Stimulated activated naive B cell treated with anti-CD40 and anti-IgM and Interleukin-4, amounts not matched to agents 10 μg/mL and 1 μg/mL and 100 μg/mL, for 72 hours (primary cell): ENCODE measurements at regions not wholly inside any gene's neighbourhood (a gene's known extent, or its start where the extent isn't known, plus 50 kb on each side); places are given as distances from the start of the nearest gene placed in this dataset.
"Not testable (repeated sequence)": the region's sequence is repeated elsewhere in the genome, so short reads cannot be mapped to it uniquely, and the experiment has no call there.

Source experiments
- ATAC-seq, 2 donors: fragments of 150-1000 bp; cut with Tn5 transposase; replicated peaks; 2 replicates each; pipeline ENCODE4 v1.10.0; 2021; ENCODE audit warnings: moderate library complexity in 1 of 2
- DNase-seq: peaks from one replicate; pipeline ENCODE4 v3.0.0; 2021
- H3K27ac Mint-ChIP-seq: one replicate; pipeline ENCODE4 v1.8.0; 2022; ENCODE audit warnings: mild to moderate bottlenecking, mixed read lengths
- H3K27me3 Mint-ChIP-seq, 2 donors: one replicate each; pipeline ENCODE4 v1.8.0; 2022; ENCODE audit warnings: mixed read lengths in 2 of 2
- H3K36me3 Mint-ChIP-seq, 2 donors: one replicate each; pipeline ENCODE4 v1.8.0; 2022; ENCODE audit warnings: mixed read lengths in 2 of 2, mild to moderate bottlenecking in 1 of 2
- H3K4me1 Mint-ChIP-seq, 2 donors: one replicate each; pipeline ENCODE4 v1.8.0; 2022; ENCODE audit warnings: mixed read lengths in 2 of 2, mild to moderate bottlenecking in 1 of 2
- H3K4me3 Mint-ChIP-seq, 2 donors: one replicate each; pipeline ENCODE4 v1.8.0; 2022; ENCODE audit warnings: mild to moderate bottlenecking in 2 of 2, mixed read lengths in 2 of 2, moderate library complexity in 1 of 2
- H3K9me3 Mint-ChIP-seq, 2 donors: one replicate each; pipeline ENCODE4 v1.8.0; 2022; ENCODE audit warnings: mixed read lengths in 2 of 2, mild to moderate bottlenecking in 1 of 2

DNA sequence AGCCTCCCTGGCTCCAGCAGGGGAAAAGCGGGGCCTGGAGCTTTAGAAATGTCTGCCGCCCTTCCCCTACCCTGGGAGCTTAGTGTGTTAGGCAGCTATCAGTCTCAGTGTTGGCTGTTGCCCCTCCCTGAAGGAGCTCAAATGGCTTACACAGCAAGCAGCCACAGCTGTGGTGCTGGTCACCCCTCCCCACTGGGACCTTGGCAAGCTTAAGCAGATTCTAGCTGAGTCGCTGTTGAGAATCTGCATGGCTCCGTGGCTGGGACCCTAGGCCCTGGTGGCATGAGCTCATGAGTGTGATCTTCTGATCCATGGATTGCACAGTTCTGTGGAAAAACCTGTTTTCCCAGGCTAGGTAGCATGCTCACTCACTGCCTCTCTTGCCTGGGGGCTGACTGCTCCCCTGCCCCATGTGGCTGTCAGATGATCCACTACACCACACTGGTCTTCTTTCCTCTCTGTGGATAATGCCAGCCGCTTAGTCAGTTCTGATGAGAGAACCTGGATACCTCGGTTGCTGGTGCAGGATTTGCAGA, 714.0 kb downstream of the MAFB start:
- Mint-ChIP-seq H3K27ac (no peak overlapping the region), H3K9me3 (peaks cover 7 to 11% of the 10 kb centered on the region in 2 donors), H3K4me1 (no peaks in the 10 kb centered on the region), H3K36me3 (no peaks in the 10 kb centered on the region), H3K27me3 (peaks cover 0 to 6% of the 10 kb centered on the region in 2 donors), H3K4me3 (no peak overlapping the region)
- ATAC-seq (no peak), DNase-seq (no peak)

DNA sequence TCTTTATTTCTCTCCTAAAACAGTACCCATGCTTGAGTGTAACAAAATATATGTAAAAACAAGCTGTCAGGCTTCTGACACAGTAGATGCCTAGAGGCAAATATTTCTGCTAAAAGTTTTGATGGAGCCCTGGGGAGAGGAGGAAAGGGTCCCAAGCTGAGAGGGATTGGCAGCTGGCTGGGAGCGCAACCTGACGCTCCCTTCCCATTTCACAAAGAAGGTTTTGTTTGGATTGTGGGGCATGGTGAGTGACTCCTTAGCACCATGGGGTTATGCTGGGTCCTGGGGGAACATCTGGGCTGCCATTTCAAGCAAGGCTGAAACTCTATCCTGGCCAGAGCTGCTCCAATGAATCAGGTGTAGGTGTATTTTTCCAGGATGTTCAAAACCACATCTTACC, 720.5 kb downstream of the MAFB start:
- Mint-ChIP-seq H3K27me3 (no peaks in the 10 kb centered on the region), H3K27ac (no peak overlapping the region), H3K4me1 (no peaks in the 10 kb centered on the region), H3K4me3 (no peak overlapping the region), H3K9me3 (peaks cover 7 to 8% of the 10 kb centered on the region in 2 donors), H3K36me3 (no peaks in the 10 kb centered on the region)
- DNase-seq (no peak), ATAC-seq (no peak)

DNA sequence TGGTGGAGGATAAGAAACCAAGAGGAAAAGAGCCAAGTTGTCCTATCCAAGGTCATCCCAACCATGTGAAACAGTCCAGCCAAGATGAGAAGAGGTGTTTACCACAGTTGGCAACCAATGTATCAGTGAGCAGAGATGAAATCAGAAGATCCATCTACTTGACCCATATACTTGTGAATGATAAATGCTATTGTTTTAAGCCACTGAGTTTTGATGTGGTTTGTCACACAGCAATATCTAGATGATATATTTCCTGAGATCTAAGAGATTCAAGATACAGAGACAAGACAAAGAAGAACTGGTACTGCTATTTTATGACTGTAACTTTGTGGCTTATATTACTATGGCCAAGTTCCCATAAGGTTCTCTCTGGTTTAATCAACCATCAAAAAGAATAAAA, 721.2 kb downstream of the MAFB start:
- Mint-ChIP-seq H3K4me1 (no peaks in the 10 kb centered on the region), H3K36me3 (no peaks in the 10 kb centered on the region), H3K4me3 (no peak overlapping the region), H3K9me3 (peaks cover 7 to 8% of the 10 kb centered on the region in 2 donors), H3K27ac (no peak overlapping the region), H3K27me3 (no peaks in the 10 kb centered on the region)
- ATAC-seq (no peak), DNase-seq (no peak)

DNA sequence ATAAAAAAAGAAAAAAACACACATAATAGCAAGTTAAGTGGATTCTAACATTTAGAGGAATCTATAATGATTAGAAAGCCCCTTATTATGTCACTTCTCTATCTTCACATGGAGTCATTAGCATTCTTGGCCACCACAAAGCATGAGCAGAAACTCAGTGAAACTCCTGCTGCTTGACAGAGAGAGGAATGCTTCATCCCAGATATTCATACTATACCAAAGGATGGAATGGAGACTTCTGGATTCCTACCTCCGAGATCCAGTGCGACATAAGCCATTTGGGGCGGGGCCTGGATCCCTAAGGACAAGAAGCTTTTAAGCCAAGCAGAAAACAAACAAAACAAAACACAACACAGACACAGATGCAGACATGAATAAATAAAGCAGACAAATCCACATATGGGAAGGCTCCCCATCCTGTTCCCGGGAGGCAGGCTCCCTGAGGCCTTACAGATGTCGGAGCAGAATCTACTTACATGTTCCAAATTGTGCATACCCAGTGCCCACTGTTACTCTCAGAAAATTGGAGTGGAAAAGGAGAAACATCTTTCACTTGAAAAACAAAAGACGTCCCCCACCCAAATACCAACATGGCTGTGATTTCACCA, 727.3 kb downstream of the MAFB start:
- DNase-seq = no peak
- Mint-ChIP-seq H3K27me3 (peaks cover 0 to 5% of the 10 kb centered on the region in 2 donors), H3K36me3 (no peaks in the 10 kb centered on the region), H3K9me3 (no peaks in the 10 kb centered on the region), H3K27ac (no peak overlapping the region), H3K4me3 (no peak overlapping the region), H3K4me1 (no peaks in the 10 kb centered on the region)
- ATAC-seq = no peak

DNA sequence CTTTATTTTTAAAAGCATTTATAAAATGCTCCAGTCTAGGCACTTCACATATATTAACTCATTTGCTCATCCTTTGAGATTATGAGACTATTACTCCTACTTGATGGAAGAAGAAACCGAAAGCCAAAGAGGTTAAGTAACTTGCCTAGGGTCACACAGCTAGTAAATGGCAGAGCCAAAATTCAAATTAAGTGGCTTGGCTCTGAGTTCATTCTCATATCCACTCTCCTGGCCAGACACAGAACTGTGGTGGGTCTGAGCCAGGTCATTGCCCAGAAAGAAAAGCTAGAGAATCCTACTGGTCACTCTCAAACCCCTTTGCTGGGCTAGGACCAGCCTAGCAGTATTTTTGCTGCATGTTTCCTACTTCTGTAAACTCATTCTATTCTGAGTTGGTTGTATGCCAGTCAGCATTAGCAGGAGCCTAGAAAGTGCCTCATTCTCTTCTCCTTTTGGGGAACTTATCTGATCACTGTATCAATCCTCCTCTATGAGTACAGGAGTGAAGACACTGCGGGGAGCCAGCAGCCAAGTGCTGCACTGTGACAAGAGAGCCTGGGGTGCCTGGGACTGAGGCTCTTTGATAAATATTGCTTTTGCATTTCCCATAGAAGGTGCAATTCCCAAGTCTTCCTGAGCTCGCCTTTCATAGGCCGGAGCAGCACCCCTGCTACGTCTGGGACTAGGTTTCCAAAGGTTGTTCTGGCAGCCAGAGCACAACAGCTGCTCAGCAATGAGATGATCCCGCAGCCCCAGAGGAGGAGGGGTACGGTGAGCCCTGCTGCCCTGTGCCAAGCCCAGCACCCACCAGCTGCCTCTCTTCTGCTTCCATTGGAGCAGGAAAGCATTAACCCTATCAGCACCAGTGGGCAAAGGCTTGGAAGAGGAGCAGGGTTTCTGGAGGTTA, 728.3 kb downstream of the MAFB start:
- peaks cover 0 to 5% of the 10 kb centered on the region in 2 donors for H3K27me3 Mint-ChIP-seq
- H3K9me3 Mint-ChIP-seq = no peaks in the 10 kb centered on the region
- no peak overlapping the region for H3K27ac Mint-ChIP-seq
- no peaks in the 10 kb centered on the region for H3K36me3 Mint-ChIP-seq
- ATAC-seq = peak in 1 of 2 donors; percentile 14
- no peaks in the 10 kb centered on the region for H3K4me1 Mint-ChIP-seq
- no peak for DNase-seq
- no peak overlapping the region for H3K4me3 Mint-ChIP-seq

DNA sequence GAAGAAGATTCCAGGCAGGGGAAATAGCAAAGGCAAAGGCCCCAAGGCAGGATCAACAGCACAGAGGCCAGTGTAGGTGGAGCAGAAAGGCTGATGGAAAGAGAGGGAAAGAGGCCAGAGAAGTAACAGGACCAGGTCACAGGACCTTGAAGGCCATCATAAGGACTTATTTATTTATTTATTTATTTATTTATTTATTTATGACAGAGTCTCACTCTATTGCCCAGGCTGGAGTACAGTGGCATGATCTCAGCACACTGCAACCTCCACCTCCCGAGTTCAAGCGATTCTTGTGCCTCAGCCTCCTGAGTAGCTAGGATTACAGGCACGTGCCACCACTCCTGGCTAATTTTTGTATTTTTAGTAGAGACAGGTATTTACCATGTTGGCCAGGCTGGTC, 731.1 kb downstream of the MAFB start:
- H3K4me3 Mint-ChIP-seq, H3K4me1 Mint-ChIP-seq, ATAC-seq, H3K27ac Mint-ChIP-seq, H3K27me3 Mint-ChIP-seq, DNase-seq, H3K36me3 Mint-ChIP-seq, H3K9me3 Mint-ChIP-seq: not testable (repeated sequence)

DNA sequence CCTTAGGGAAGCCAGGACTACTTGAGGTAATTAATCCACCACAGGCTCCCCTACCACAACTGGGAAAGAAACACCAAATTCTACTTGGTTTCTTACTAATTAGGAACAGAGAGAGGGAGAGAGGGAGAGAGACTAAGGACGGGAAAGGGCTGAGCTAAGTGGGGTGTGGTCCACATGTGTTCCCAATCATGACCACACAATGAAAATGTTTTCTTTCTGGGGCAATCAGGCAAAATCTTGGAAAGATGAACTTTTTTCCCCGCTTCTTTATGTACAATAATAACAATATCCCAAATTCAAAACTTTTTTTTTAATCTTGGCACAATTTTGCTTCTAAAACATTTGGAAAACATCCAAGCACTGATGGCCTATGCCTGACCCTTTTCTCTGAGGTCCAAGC, 734.4 kb downstream of the MAFB start:
- Mint-ChIP-seq H3K27me3 (peaks cover 0 to 5% of the 10 kb centered on the region in 2 donors), H3K4me3 (no peak overlapping the region)
- ATAC-seq = no peak

DNA sequence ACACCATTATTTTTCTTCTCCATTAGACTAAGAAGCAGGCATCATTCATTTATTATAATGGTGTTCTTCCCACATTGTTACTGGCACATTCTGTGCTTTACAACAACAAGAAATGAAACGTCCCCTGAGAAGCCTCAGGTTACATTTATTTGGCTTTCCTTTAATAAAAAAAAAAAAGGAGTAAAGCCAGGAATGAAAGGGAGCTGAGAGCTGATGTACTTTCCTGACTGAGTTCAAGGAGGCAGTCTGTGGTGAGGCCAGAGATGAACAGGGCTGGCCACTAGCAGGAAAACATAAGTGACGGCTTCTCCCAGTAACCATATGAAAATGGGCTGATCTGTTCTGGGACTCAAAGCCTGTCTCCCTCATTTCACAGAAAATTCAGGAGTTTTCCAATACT, 742.1 kb downstream of the MAFB start:
- Mint-ChIP-seq H3K4me3 (no peak overlapping the region), H3K4me1 (no peaks in the 10 kb centered on the region), H3K9me3 (peaks cover 0 to 2% of the 10 kb centered on the region in 2 donors), H3K27ac (no peak overlapping the region), H3K27me3 (no peaks in the 10 kb centered on the region), H3K36me3 (no peaks in the 10 kb centered on the region)
- DNase-seq = no peak
- no peak for ATAC-seq

More for the DNA sequence above, 734.4 kb downstream of the MAFB start:
- no peak for DNase-seq
- Mint-ChIP-seq H3K9me3 (no peaks in the 10 kb centered on the region), H3K4me1 (no peaks in the 10 kb centered on the region), H3K27ac (no peak overlapping the region), H3K36me3 (no peaks in the 10 kb centered on the region)

DNA sequence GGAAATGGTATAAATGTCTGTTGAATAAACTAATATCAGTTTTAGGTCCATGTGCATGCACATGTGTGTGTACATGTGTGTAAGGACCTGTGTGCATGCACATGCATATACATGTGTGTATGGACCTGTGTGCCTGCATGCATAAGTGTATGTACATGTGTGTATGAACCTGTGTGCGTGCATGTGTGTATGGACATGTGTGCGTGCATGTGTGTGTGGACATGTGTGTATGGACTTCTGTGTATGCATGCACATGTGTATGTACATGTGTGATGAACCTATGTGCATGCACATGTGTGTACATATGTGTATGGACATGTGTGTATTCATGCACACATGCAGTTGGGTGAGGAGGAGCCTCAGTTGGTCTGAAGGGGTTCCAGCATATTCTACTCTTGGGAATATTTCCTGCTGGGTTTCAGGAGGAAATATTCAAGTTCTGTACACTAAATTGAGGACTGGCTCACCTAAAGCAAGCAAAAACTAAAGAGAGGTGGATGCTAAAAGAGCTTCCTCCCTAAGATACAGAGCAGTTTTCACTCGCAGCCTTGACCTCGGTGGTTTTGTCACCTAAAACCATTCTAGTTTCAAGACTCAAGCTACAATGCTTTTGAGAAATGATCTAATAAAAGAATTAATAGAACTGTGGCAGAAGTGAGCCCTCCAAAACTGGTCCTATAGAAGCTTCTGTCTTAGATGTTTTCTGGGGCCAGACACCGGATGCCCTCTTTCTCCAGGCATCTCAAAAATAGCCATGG, 742.8 kb downstream of the MAFB start:
- no peaks in the 10 kb centered on the region for H3K36me3 Mint-ChIP-seq
- no peaks in the 10 kb centered on the region for H3K27me3 Mint-ChIP-seq
- H3K4me1 Mint-ChIP-seq = no peaks in the 10 kb centered on the region
- ATAC-seq = no peak
- H3K9me3 Mint-ChIP-seq = peaks cover 0 to 2% of the 10 kb centered on the region in 2 donors
- no peak overlapping the region for H3K27ac Mint-ChIP-seq
- DNase-seq = no peak
- H3K4me3 Mint-ChIP-seq = no peak overlapping the region

DNA sequence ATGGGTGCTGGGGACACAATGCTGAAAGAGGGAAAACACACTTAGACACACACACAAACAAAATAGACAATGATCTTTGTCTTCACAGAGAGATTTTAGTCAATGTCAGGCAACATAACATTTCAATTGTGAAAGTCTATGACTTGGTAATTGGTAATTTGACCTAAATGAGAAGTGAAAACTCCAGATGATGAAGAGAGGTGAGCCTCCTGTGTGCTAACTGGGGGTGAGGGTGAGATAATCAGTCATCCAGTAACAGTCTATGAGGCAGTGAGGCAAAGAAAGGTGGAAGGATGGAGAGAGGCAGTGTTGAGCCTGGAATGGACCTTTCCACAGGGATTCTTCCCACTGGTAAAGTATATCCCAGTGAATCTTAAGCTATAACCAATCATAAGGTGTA, 744.2 kb downstream of the MAFB start:
- peaks cover 0 to 2% of the 10 kb centered on the region in 2 donors for H3K9me3 Mint-ChIP-seq
- H3K4me3 Mint-ChIP-seq = no peak overlapping the region
- no peak overlapping the region for H3K27ac Mint-ChIP-seq
- no peaks in the 10 kb centered on the region for H3K36me3 Mint-ChIP-seq
- H3K4me1 Mint-ChIP-seq = no peaks in the 10 kb centered on the region
- H3K27me3 Mint-ChIP-seq = no peaks in the 10 kb centered on the region
- DNase-seq (no peak), ATAC-seq (no peak)

DNA sequence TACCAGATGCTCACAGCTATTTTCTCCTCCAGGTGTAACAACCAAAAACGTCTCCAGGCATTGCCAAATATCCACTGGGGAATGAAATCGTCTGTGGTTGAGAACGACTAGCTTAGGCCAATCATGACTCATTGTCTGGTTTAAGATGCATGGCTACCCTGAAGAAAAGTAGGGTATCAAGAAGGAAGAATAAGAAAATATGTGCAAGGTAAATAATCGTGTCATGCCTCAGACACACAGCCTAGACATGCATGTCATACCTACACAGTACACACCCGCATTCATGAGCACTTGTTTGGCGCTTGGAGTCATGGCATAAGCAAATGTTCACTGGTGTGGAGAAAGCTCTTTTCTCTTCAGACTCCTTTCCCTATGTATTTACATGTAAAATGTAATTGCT, 745.7 kb downstream of the MAFB start:
- no peaks in the 10 kb centered on the region for H3K27me3 Mint-ChIP-seq
- H3K4me3 Mint-ChIP-seq = no peak overlapping the region
- ATAC-seq (no peak), DNase-seq (no peak)
- H3K27ac Mint-ChIP-seq = no peak overlapping the region
- H3K9me3 Mint-ChIP-seq = peaks cover 0 to 2% of the 10 kb centered on the region in 2 donors
- H3K4me1 Mint-ChIP-seq = no peaks in the 10 kb centered on the region
- H3K36me3 Mint-ChIP-seq = no peaks in the 10 kb centered on the region

DNA sequence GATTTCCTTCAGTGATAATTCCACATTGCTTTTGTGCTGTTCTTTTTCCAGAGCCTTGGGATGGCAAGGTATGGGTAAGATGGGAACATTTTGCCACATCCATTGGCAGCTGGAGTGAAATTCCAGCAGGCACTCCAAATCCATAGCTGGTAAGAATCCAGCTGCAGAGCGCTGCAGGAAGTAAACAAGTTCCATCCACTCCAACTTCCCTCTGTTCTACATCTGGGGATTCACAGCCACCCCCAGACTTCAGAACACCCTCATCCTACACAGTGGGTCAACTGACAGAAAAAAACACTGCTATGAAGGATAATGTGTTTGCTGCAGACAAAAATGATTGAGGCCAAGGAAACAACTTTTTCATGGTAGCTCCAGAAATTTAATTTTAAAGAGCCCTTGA, 747.8 kb downstream of the MAFB start:
- no peaks in the 10 kb centered on the region for H3K27me3 Mint-ChIP-seq
- H3K4me1 Mint-ChIP-seq = no peaks in the 10 kb centered on the region
- no peak overlapping the region for H3K4me3 Mint-ChIP-seq
- DNase-seq (no peak), ATAC-seq (no peak)
- peaks cover 0 to 2% of the 10 kb centered on the region in 2 donors for H3K9me3 Mint-ChIP-seq
- no peak overlapping the region for H3K27ac Mint-ChIP-seq
- no peaks in the 10 kb centered on the region for H3K36me3 Mint-ChIP-seq

DNA sequence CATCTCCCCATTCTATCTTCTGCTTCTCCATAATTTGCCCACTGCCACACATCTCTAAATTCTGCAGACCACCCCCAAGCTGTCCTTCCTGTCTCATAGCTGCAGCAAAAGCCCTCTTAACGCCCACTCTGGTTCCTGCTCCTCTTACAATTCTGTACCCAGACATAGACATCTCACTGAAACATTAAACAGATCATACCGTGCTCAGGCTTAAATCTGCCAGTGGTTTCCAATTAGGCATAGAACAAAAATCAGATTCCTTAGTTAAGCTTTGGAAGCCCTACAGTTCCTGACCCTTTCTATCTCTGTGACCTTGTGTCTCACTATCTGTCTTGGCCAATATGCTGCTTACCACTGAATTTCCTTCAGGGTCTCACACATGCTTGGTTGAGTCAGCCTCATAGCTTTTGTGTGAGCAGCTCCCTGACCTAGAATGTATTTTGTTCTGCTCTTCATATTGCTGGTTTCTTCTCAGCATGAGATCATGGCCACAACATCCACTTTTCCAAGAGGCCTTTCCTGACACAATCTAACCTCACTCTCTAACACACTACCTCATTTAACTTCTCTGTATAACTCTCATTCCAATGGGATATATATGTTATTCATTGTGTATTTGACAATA, 749.7 kb downstream of the MAFB start:
- ATAC-seq (no peak), DNase-seq (no peak)
- Mint-ChIP-seq H3K9me3 (no peaks in the 10 kb centered on the region), H3K4me1 (no peaks in the 10 kb centered on the region), H3K27me3 (no peaks in the 10 kb centered on the region), H3K36me3 (no peaks in the 10 kb centered on the region), H3K27ac (no peak overlapping the region), H3K4me3 (no peak overlapping the region)

DNA sequence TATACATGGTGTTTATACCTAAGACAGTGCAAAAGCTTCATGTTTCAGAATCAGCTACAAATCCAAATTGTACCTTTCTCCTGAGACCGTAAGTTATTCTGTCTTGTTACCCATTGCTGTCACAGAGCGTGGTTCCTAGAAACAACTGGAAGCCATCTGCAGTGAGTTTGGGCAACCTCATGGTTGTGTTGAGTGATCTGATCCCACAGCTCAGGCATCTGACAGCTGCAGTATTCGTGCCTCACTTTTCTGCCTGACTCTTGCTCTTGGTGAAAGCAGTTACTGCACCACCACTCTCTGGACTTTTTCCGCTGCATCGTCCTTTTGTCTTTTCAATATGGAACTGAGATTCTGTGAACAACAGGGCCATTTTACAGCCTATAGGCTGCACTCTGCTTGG, 752.6 kb downstream of the MAFB start:
- Mint-ChIP-seq H3K9me3 (peaks cover 0 to 4% of the 10 kb centered on the region in 2 donors), H3K27me3 (no peaks in the 10 kb centered on the region), H3K4me1 (no peaks in the 10 kb centered on the region), H3K4me3 (no peak overlapping the region), H3K36me3 (no peaks in the 10 kb centered on the region), H3K27ac (no peak overlapping the region)
- DNase-seq (no peak), ATAC-seq (no peak)
